ENCODE measurements at regions not wholly inside any gene's neighbourhood (a gene's known extent, or its start where the extent isn't known, plus 50 kb on each side); places are given as distances from the start of the nearest gene placed in this dataset.
"Not testable (repeated sequence)": the region's sequence is repeated elsewhere in the genome, so short reads cannot be mapped to it uniquely, and the experiment has no call there.

DNA sequence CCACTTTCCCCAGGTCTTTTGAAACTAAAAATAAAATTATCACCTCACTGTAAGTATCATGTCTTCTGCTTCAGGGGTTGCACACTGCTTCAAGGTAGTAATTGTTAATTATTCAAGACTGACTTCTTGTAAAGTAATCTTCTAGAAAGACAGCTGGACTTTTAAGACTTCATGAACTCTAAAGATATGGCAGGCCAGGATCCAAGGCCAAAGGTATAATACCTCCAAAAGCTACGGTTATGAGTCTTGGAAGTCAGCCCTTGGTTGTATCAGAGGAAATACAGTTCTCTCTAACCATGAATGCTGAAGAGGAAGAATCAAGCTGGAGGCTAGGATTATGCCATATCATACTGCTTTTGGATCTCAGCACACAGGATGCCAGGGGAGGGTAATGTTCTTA is 1346.8 kb upstream of the GJE1 start:
- Mint-ChIP-seq H3K27ac (ENCODE audit: unreplicated experiment) (no peak overlapping the region), H3K4me1 (peaks cover 6% of the 10 kb centered on the region), H3K4me3 (no peak overlapping the region), H3K36me3 (ENCODE audit: low read depth) (no peaks in the 10 kb centered on the region), H3K27me3 (ENCODE audit: low read depth) (no peaks in the 10 kb centered on the region), H3K9me3 (no peaks in the 10 kb centered on the region)
- no peak for DNase-seq (ENCODE audit: low read depth, low spot score)
- no peak for TF ChIP-seq CTCF (conservative IDR thresholded peaks at IDR 0.05)

DNA sequence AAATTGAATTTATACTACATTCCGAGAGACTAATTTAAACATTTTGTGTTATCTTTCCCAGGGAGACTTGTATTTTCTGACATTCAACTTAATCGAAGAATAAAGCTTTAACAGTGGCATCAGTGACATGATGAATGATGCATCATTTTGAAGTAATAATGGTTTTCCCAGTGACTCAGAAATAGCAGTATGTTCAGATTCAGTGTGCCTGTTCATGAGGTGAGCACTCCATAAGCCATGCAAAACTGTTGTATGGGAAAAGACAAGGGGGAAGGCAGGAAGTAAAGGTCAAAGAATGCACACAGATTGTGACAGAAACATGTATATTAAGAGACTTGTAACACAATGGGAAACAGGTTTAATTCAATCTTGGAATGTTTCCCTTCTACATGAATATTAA is 1348.2 kb upstream of the GJE1 start:
- H3K4me3 Mint-ChIP-seq = no peak overlapping the region
- peaks cover 2% of the 10 kb centered on the region for H3K9me3 Mint-ChIP-seq
- no peaks in the 10 kb centered on the region for H3K27me3 Mint-ChIP-seq (ENCODE audit: low read depth)
- no peak for DNase-seq (ENCODE audit: low read depth, low spot score)
- TF ChIP-seq CTCF (conservative IDR thresholded peaks at IDR 0.05) = no peak
- peaks cover 6% of the 10 kb centered on the region for H3K4me1 Mint-ChIP-seq
- no peaks in the 10 kb centered on the region for H3K36me3 Mint-ChIP-seq (ENCODE audit: low read depth)
- peak overlapping the region; percentile 40 for H3K27ac Mint-ChIP-seq (ENCODE audit: unreplicated experiment)

- not testable (repeated sequence) for H3K36me3 Mint-ChIP-seq (ENCODE audit: low read depth); H3K9me3 Mint-ChIP-seq; H3K4me3 Mint-ChIP-seq; H3K27ac Mint-ChIP-seq (ENCODE audit: unreplicated experiment); H3K4me1 Mint-ChIP-seq; H3K27me3 Mint-ChIP-seq (ENCODE audit: low read depth); DNase-seq (ENCODE audit: low read depth, low spot score)
These were observed 1349.2 kb upstream of the GJE1 start for GRCh38 chr6:140783504-140783903.

GRCh38 chr6:140782941-140783340 is 1349.8 kb upstream of the GJE1 start:
- H3K4me1 Mint-ChIP-seq = peaks cover 6% of the 10 kb centered on the region
- H3K27me3 Mint-ChIP-seq (ENCODE audit: low read depth) = no peaks in the 10 kb centered on the region
- peaks cover 2% of the 10 kb centered on the region for H3K9me3 Mint-ChIP-seq
- TF ChIP-seq CTCF (conservative IDR thresholded peaks at IDR 0.05) = no peak
- no peak overlapping the region for H3K27ac Mint-ChIP-seq (ENCODE audit: unreplicated experiment)
- no peak overlapping the region for H3K4me3 Mint-ChIP-seq
- no peak for DNase-seq (ENCODE audit: low read depth, low spot score)
- no peaks in the 10 kb centered on the region for H3K36me3 Mint-ChIP-seq (ENCODE audit: low read depth)

DNA sequence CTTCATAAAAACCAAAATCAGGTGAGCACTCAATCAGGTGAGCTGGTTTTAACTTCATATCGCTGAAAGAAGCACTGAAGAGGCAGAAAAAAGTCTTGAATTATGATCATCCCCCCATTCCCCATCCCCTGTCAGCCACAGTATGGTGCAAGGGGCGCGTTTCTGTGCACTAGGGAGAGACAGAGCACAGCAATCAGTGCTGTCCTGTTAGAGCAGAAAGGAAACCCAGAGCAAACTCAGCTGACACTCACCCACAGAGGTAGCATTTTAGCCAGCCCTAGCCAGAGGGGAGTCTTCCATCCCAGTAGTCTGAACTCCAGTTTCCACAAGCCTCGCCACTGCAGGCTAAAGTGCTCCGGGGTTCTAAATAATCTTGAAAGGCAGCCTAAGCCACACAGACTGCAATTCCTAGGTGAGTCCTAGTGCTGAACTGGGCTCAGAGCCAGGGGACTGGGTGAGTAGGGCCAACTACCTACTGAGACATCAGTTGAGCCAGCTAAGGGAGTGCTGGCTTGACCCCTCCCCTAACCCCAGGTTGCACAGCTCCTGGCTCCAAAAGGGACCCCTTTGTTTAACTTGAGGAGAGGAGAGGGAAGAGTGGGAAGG is 1352.6 kb upstream of the GJE1 start:
- Mint-ChIP-seq H3K27me3 (ENCODE audit: low read depth) (no peaks in the 10 kb centered on the region), H3K9me3 (peaks cover 2% of the 10 kb centered on the region), H3K4me3 (no peak overlapping the region), H3K4me1 (peaks cover 6% of the 10 kb centered on the region), H3K36me3 (ENCODE audit: low read depth) (no peaks in the 10 kb centered on the region), H3K27ac (ENCODE audit: unreplicated experiment) (no peak overlapping the region)
- no peak for DNase-seq (ENCODE audit: low read depth, low spot score)
- no peak for TF ChIP-seq CTCF (conservative IDR thresholded peaks at IDR 0.05)

DNA sequence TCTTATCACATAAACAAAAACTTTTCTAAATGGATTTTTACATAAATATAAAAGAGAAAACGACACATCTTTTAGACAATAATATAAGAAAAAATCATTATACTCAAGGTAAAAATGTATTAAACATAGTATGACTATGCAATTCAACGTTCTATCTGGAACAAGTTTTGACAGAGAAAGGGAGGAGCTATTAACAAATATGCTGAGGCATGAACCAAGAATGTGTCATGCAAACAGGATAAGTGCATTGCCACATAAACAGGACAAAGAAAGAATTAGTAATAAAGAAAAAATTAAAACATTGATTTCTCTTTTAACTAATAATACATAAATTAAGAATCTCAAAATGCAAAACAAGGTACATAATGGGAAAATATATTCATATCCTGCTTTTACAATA is 1353.4 kb upstream of the GJE1 start:
- no peak for TF ChIP-seq CTCF (conservative IDR thresholded peaks at IDR 0.05)
- no peak for DNase-seq (ENCODE audit: low read depth, low spot score)
- peaks cover 5% of the 10 kb centered on the region for H3K4me1 Mint-ChIP-seq
- H3K36me3 Mint-ChIP-seq (ENCODE audit: low read depth) = no peaks in the 10 kb centered on the region
- no peak overlapping the region for H3K27ac Mint-ChIP-seq (ENCODE audit: unreplicated experiment)
- H3K9me3 Mint-ChIP-seq = peaks cover 2% of the 10 kb centered on the region
- H3K27me3 Mint-ChIP-seq (ENCODE audit: low read depth) = no peaks in the 10 kb centered on the region
- no peak overlapping the region for H3K4me3 Mint-ChIP-seq

Data from neural crest cell (in vitro differentiated cells).